OCI-LY7 (cell line): ENCODE measurements at regions not wholly inside any gene's neighbourhood (a gene's known extent, or its start where the extent isn't known, plus 50 kb on each side); places are given as distances from the start of the nearest gene placed in this dataset.

Experiments used
- BruUV-seq: library from RNA; stranded (reverse); fragments of 400-500 nt; replicated peaks from 2 replicates; lab custom pipeline; 2021; lab: Mats Ljungman, UMichigan
- CTCF ChIA-PET: fragments of 300-600 bp; sonication (Branson Sonifier 250); formaldehyde crosslinking; loops from one replicate; lab custom pipeline; 2022; ENCODE audit warnings: antibody characterized with exemption; ENCODE audit not compliant: unreplicated experiment; lab: Charles Lee
- POLR2A ChIA-PET: fragments of 300-600 bp; sonication (Branson Sonifier 250); formaldehyde crosslinking; loops from one replicate; lab custom pipeline; 2022; ENCODE audit warnings: antibody characterized with exemption; lab: Charles Lee
- DNase-seq: peaks from one replicate; pipeline ENCODE4 v3.0.0-alpha.2; 2015; ENCODE audit warnings: low spot score
- H2AFZ ChIP-seq: fragments of 200-600 bp; sonication (generic), shearing (Covaris generic); 2 replicates; pipeline ENCODE4 v1.6.1; 2014; ENCODE audit warnings: mild to moderate bottlenecking, antibody characterized with exemption, low read length, moderate library complexity
- H3K27ac ChIP-seq: fragments of 200-600 bp; sonication (generic); 2 replicates; pipeline ENCODE4 v1.5.1; 2014; ENCODE audit warnings: mixed run types, low read depth, mild to moderate bottlenecking, moderate library complexity, low read length, inconsistent platforms; ENCODE audit not compliant: poor library complexity, severe bottlenecking
- H3K36me3 ChIP-seq: fragments of 200-600 bp; sonication (generic); 2 replicates; pipeline ENCODE4 v1.6.1; 2014; ENCODE audit warnings: mild to moderate bottlenecking, antibody characterized with exemption, low read length, moderate library complexity, mixed read lengths; ENCODE audit not compliant: insufficient read depth
- H3K4me1 ChIP-seq: fragments of 200-600 bp; sonication (generic); 2 replicates; pipeline ENCODE4 v1.5.1; 2014; ENCODE audit warnings: mild to moderate bottlenecking, low read length; ENCODE audit not compliant: insufficient read depth, poor library complexity, severe bottlenecking
- H3K4me2 ChIP-seq: fragments of 200-600 bp; sonication (generic); 2 replicates; pipeline ENCODE4 v1.6.1; 2014; ENCODE audit warnings: mild to moderate bottlenecking, low read length
- H3K4me3 ChIP-seq: fragments of 200-600 bp; sonication (generic); 2 replicates; pipeline ENCODE4 v1.5.1; 2014; ENCODE audit warnings: mild to moderate bottlenecking, low read depth, low read length; ENCODE audit not compliant: poor library complexity, severe bottlenecking
- H3K79me2 ChIP-seq: fragments of 200-600 bp; sonication (generic); 2 replicates; pipeline ENCODE4 v1.6.1; 2016; ENCODE audit warnings: low read depth, mild to moderate bottlenecking, low read length, moderate library complexity, mixed read lengths; ENCODE audit not compliant: insufficient read depth
- H3K9me2 ChIP-seq: fragments of 200-600 bp; sonication (generic); 2 replicates; pipeline ENCODE4 v1.6.1; 2016; ENCODE audit warnings: mild to moderate bottlenecking, low read length, mixed read lengths; ENCODE audit not compliant: insufficient read depth
- H3K9me3 ChIP-seq: fragments of 200-600 bp; sonication (generic); 2 replicates; pipeline ENCODE4 v1.6.1; 2014; ENCODE audit warnings: mild to moderate bottlenecking, mixed run types, low read length, mixed read lengths
- H4K20me1 ChIP-seq: fragments of 200-600 bp; sonication (generic); 2 replicates; pipeline ENCODE4 v1.6.1; 2014; ENCODE audit warnings: mild to moderate bottlenecking, antibody characterized with exemption, low read length, moderate library complexity, mixed read lengths; ENCODE audit not compliant: insufficient read depth
- EZH2phosphoT487 ChIP-seq: fragments of 200-600 bp; sonication (generic); IDR thresholded peaks from 2 replicates; pipeline ENCODE4 v1.6.1; 2018; ENCODE audit warnings: low read depth, borderline replicate concordance, mild to moderate bottlenecking, mixed run types, antibody characterized with exemption, low read length, moderate library complexity, mixed read lengths
- intact Hi-C: fragments of 100-400 bp; cut with micrococcal nuclease; formaldehyde crosslinking; loops from one replicate; pipeline ENCODE4 v1.10.0; 2022; ENCODE audit not compliant: unreplicated experiment
- TF ChIP-seq, protein P1 (sequence below): fragments of 200-600 bp; sonication (generic); conservative IDR thresholded peaks from 2 replicates; pipeline ENCODE4 v1.5.1; 2014; ENCODE audit warnings: mild to moderate bottlenecking, antibody characterized with exemption, low read length, moderate library complexity, mixed read lengths

DNA sequence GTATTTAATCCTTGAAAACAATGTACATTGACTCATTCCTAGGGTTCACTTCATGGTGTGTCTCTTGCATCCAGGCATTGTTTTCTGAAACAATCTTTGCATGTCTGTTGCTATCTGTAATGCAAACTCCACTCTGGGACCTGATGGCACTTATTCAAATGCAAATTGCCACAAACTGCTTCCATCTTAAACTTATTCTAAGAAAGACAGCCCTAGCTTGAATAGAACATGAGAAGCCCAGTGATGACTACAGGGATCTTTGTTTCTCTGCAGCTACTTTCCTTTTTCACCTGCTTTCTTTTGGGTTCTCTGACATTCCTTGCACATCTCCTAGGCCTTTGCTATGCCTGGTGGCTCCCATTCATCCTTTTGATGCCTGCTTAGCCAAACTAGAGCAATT is 827.0 kb downstream of the CDY2B start:
- no peaks in the 10 kb centered on the region for H3K4me1 ChIP-seq
- no peaks in the 10 kb centered on the region for H3K79me2 ChIP-seq
- no TSS peak for BruUV-seq
- H3K36me3 ChIP-seq = no peaks in the 10 kb centered on the region
- no peaks in the 10 kb centered on the region for H3K9me2 ChIP-seq
- no peak overlapping the region for H2AFZ ChIP-seq
- TF ChIP-seq, protein P1, sequence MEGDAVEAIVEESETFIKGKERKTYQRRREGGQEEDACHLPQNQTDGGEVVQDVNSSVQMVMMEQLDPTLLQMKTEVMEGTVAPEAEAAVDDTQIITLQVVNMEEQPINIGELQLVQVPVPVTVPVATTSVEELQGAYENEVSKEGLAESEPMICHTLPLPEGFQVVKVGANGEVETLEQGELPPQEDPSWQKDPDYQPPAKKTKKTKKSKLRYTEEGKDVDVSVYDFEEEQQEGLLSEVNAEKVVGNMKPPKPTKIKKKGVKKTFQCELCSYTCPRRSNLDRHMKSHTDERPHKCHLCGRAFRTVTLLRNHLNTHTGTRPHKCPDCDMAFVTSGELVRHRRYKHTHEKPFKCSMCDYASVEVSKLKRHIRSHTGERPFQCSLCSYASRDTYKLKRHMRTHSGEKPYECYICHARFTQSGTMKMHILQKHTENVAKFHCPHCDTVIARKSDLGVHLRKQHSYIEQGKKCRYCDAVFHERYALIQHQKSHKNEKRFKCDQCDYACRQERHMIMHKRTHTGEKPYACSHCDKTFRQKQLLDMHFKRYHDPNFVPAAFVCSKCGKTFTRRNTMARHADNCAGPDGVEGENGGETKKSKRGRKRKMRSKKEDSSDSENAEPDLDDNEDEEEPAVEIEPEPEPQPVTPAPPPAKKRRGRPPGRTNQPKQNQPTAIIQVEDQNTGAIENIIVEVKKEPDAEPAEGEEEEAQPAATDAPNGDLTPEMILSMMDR = no peak
- no peak for TF ChIP-seq EZH2phosphoT487
- intact Hi-C loops = no loop called here
- ChIA-PET POLR2A (no interaction called here), CTCF (interaction anchor here (0.5 kb wide), 1 partner anchor 933 kb away, joined by 3 read pairs; no protein-coding TSS in a partner anchor)
- H3K4me2 ChIP-seq = no peak overlapping the region
- no peak overlapping the region for H3K27ac ChIP-seq
- no peak overlapping the region for H3K4me3 ChIP-seq
- DNase-seq = no peak
- H4K20me1 ChIP-seq = no peaks in the 10 kb centered on the region
- peaks cover 1% of the 10 kb centered on the region; the same call in 1 of the 2 replicates for H3K9me3 ChIP-seq

DNA sequence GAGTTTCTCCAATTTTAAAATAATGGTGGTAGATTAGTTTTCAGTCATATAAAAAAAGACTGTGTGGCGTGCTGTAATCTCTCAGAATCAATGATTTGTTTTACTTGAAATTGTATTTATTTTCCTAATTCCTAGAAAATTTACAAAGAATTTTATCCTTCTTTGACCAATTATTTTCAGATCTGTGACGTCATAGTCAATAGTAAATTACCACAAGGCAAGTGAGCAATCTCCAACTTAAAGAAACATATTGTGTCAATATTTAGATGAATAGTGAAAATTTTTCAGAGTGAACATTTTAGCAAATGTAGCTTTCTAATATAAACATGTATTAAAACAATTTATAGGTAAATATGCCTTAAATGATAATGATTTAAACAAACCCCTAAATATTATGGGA is 829.6 kb downstream of the CDY2B start:
- POLR2A ChIA-PET = no interaction called here

DNA sequence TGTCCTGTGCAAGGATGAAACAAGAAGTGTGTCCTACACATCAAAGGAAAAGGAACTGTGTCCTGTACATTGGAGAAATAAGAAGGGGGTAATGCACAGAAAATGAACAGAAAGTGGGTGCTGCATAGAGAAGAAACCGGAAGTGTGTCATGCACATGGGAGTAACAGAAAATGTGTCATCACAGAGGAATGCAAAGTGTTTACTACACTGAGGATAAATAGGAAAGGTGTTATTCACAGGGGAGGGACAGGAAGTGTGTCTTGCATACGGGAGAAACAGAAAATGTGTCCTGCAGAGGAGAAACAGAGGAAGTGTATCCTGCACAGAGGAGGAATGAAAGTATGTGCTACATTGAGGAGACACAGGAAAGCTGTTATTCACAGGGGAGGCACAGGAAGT is 834.9 kb downstream of the CDY2B start:
- no TSS peak for BruUV-seq
- Histone ChIP-seq H2AFZ (peak overlapping the region; percentile 88), H3K79me2 (no peaks in the 10 kb centered on the region), H3K4me3 (peak overlapping the region; percentile 43), H3K9me3 (peaks cover 44% of the 10 kb centered on the region), H3K36me3 (no peaks in the 10 kb centered on the region; the same call in 1 of the 2 replicates), H3K9me2 (no peaks in the 10 kb centered on the region), H3K4me2 (peak overlapping the region; percentile 41), H4K20me1 (no peaks in the 10 kb centered on the region), H3K4me1 (peaks cover 51% of the 10 kb centered on the region), H3K27ac (peak overlapping the region; percentile 80)
- TF ChIP-seq EZH2phosphoT487 = no peak
- TF ChIP-seq, protein P1 = no peak
- peak; percentile 0 for DNase-seq
- ChIA-PET POLR2A (no interaction called here), CTCF (no interaction called here)
- intact Hi-C loops = loop anchor here (1.0 kb wide), 1 partner anchor 40 kb away; no protein-coding TSS in a partner anchor

More for the DNA sequence above, 829.6 kb downstream of the CDY2B start:
- Histone ChIP-seq H3K27ac (no peak overlapping the region), H3K4me3 (no peak overlapping the region), H3K79me2 (no peaks in the 10 kb centered on the region), H3K9me2 (no peaks in the 10 kb centered on the region), H3K36me3 (no peaks in the 10 kb centered on the region; the same call in 1 of the 2 replicates), H3K9me3 (peaks cover 28% of the 10 kb centered on the region), H3K4me2 (no peak overlapping the region), H3K4me1 (peaks cover 24% of the 10 kb centered on the region), H4K20me1 (no peaks in the 10 kb centered on the region), H2AFZ (no peak overlapping the region)
- no peak for DNase-seq
- intact Hi-C loops = no loop called here
- no peak for TF ChIP-seq EZH2phosphoT487
- TF ChIP-seq, protein P1 = no peak
- CTCF ChIA-PET = no interaction called here
- no TSS peak for BruUV-seq
